ENCODE measurements at regions not wholly inside any gene's neighbourhood (a gene's known extent, or its start where the extent isn't known, plus 50 kb on each side); places are given as distances from the start of the nearest gene placed in this dataset.

- no peaks in the 10 kb centered on the region for H3K36me3 Mint-ChIP-seq (ENCODE audit: insufficient read depth, unreplicated experiment)
- BruUV-seq (replicated peaks): no TSS peak
- no peaks in the 10 kb centered on the region for H3K9me3 ChIP-seq
- no peak overlapping the region for H3K4me3 Mint-ChIP-seq (ENCODE audit: unreplicated experiment)
- H3K27ac Mint-ChIP-seq (ENCODE audit: unreplicated experiment): no peak overlapping the region
- no peak for TF ChIP-seq CTCF (IDR thresholded peaks at IDR 0.05; ENCODE audit: insufficient read depth in 1 of 2, low read depth in 1 of 2, low read length in 1 of 2, severe bottlenecking in 1 of 2, unreplicated experiment in 1 of 2)
- ChIA-PET CTCF (no interaction called here), POLR2A (no interaction called here)
- no peaks in the 10 kb centered on the region for H3K27me3 Mint-ChIP-seq (ENCODE audit: insufficient read depth, unreplicated experiment)
- no peak for DNase-seq
- intact Hi-C loops (cut with micrococcal nuclease; ENCODE audit: unreplicated experiment): no loop called here
- H3K4me3 ChIP-seq (ENCODE audit: low read depth, low read length): no peak overlapping the region
- H3K4me1 Mint-ChIP-seq (ENCODE audit: low read depth, unreplicated experiment): no peaks in the 10 kb centered on the region
- H3K27me3 ChIP-seq (replicated peaks; ENCODE audit: control insufficient read depth, insufficient read depth, low read length): no peaks in the 10 kb centered on the region
- H3K36me3 ChIP-seq (ENCODE audit: control insufficient read depth, insufficient read depth, low read length): no peaks in the 10 kb centered on the region
- no peaks in the 10 kb centered on the region for H3K4me1 ChIP-seq
- H3K9me3 Mint-ChIP-seq (ENCODE audit: unreplicated experiment): no peaks in the 10 kb centered on the region
Observed at GRCh38 chr1:74818241-74818640, 85.3 kb downstream of the TYW3 start.

- CTCF ChIA-PET: no interaction called here
Observed at GRCh38 chr1:74818661-74819456, 85.9 kb downstream of the TYW3 start.

GRCh38 chr1:74822851-74823401 lies 90.0 kb downstream of the TYW3 start:
- Mint-ChIP-seq H3K4me3 (ENCODE audit: unreplicated experiment) (no peak overlapping the region), H3K27ac (ENCODE audit: unreplicated experiment) (no peak overlapping the region), H3K4me1 (ENCODE audit: low read depth, unreplicated experiment) (no peaks in the 10 kb centered on the region), H3K27me3 (ENCODE audit: insufficient read depth, unreplicated experiment) (no peaks in the 10 kb centered on the region), H3K36me3 (ENCODE audit: insufficient read depth, unreplicated experiment) (no peaks in the 10 kb centered on the region), H3K9me3 (ENCODE audit: unreplicated experiment) (no peaks in the 10 kb centered on the region)
- no TSS peak for BruUV-seq (replicated peaks)
- Histone ChIP-seq H3K4me3 (ENCODE audit: low read depth, low read length) (no peak overlapping the region), H3K27me3 (replicated peaks; ENCODE audit: control insufficient read depth, insufficient read depth, low read length) (no peaks in the 10 kb centered on the region), H3K9me3 (no peaks in the 10 kb centered on the region), H3K36me3 (ENCODE audit: control insufficient read depth, insufficient read depth, low read length) (no peaks in the 10 kb centered on the region), H3K4me1 (no peaks in the 10 kb centered on the region)
- TF ChIP-seq CTCF (IDR thresholded peaks at IDR 0.05; ENCODE audit: insufficient read depth in 1 of 2, low read depth in 1 of 2, low read length in 1 of 2, severe bottlenecking in 1 of 2, unreplicated experiment in 1 of 2): no peak
- intact Hi-C loops (cut with micrococcal nuclease; ENCODE audit: unreplicated experiment): no loop called here
- ChIA-PET CTCF (no interaction called here), POLR2A (no interaction called here)
- no peak for DNase-seq

More at GRCh38 chr1:74818661-74819456, 85.9 kb downstream of the TYW3 start:
- no peaks in the 10 kb centered on the region for H3K36me3 Mint-ChIP-seq (ENCODE audit: insufficient read depth, unreplicated experiment)
- H3K4me1 ChIP-seq: no peaks in the 10 kb centered on the region
- no TSS peak for BruUV-seq (replicated peaks)
- POLR2A ChIA-PET: no interaction called here
- H3K4me3 Mint-ChIP-seq (ENCODE audit: unreplicated experiment): no peak overlapping the region
- H3K27ac Mint-ChIP-seq (ENCODE audit: unreplicated experiment): no peak overlapping the region
- H3K4me1 Mint-ChIP-seq (ENCODE audit: low read depth, unreplicated experiment): no peaks in the 10 kb centered on the region
- H3K36me3 ChIP-seq (ENCODE audit: control insufficient read depth, insufficient read depth, low read length): no peaks in the 10 kb centered on the region
- no peaks in the 10 kb centered on the region for H3K9me3 ChIP-seq
- no peaks in the 10 kb centered on the region for H3K27me3 ChIP-seq (replicated peaks; ENCODE audit: control insufficient read depth, insufficient read depth, low read length)
- no peaks in the 10 kb centered on the region for H3K27me3 Mint-ChIP-seq (ENCODE audit: insufficient read depth, unreplicated experiment)
- intact Hi-C loops (cut with micrococcal nuclease; ENCODE audit: unreplicated experiment): no loop called here
- no peak for TF ChIP-seq CTCF (IDR thresholded peaks at IDR 0.05; ENCODE audit: insufficient read depth in 1 of 2, low read depth in 1 of 2, low read length in 1 of 2, severe bottlenecking in 1 of 2, unreplicated experiment in 1 of 2)
- no peaks in the 10 kb centered on the region for H3K9me3 Mint-ChIP-seq (ENCODE audit: unreplicated experiment)
- H3K4me3 ChIP-seq (ENCODE audit: low read depth, low read length): no peak overlapping the region
- DNase-seq: no peak

Measured in Caco-2 (cell line).